ENCODE measurements at regions not wholly inside any gene's neighbourhood (a gene's known extent, or its start where the extent isn't known, plus 50 kb on each side); places are given as distances from the start of the nearest gene placed in this dataset.

DNA sequence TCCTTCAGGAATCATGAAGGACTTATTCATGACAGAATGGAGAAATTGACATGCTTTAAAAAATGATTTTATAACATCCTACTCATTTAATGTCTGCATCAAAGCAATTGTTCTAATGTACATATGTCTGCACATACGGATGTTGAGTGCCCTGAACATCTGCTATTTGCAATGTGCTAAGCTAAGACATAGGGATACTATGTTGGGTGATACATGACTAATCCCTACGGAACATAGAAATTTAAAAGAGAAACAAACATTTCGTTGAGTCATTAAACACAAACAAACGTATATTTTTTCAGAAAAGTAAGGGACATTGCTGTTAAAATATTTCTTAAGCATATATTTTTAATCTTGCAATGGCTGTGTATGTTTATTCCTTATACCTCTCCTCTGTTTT is 686.5 kb upstream of the ADAMTS16 start:
- Histone ChIP-seq H3K36me3 (ENCODE audit: control insufficient read depth in 2 of 3, insufficient read depth in 3 of 3, low read length in 3 of 3) (no peaks in the 10 kb centered on the region), H3K27me3 (ENCODE audit: control insufficient read depth, insufficient read depth, low read length) (no peaks in the 10 kb centered on the region), H3K4me3 (ENCODE audit: low read length in 3 of 3) (no peak overlapping the region), H3K9me3 (ENCODE audit: control insufficient read depth in 2 of 3, insufficient read depth in 1 of 3, low read length in 3 of 3) (no peaks in the 10 kb centered on the region), H3K9ac (ENCODE audit: low read length in 3 of 3) (no peak overlapping the region), H3K4me1 (ENCODE audit: control insufficient read depth in 2 of 3, insufficient read depth in 2 of 3, low read depth in 1 of 3, low read length in 3 of 3) (no peaks in the 10 kb centered on the region), H3K27ac (ENCODE audit: low read depth in 2 of 2, low read length in 2 of 2) (no peak overlapping the region)
- FAIRE-seq (no peak), DNase-seq (no peak)
- intact Hi-C loops (cut with DNase I): no loop called here
- TF ChIP-seq, protein P1, sequence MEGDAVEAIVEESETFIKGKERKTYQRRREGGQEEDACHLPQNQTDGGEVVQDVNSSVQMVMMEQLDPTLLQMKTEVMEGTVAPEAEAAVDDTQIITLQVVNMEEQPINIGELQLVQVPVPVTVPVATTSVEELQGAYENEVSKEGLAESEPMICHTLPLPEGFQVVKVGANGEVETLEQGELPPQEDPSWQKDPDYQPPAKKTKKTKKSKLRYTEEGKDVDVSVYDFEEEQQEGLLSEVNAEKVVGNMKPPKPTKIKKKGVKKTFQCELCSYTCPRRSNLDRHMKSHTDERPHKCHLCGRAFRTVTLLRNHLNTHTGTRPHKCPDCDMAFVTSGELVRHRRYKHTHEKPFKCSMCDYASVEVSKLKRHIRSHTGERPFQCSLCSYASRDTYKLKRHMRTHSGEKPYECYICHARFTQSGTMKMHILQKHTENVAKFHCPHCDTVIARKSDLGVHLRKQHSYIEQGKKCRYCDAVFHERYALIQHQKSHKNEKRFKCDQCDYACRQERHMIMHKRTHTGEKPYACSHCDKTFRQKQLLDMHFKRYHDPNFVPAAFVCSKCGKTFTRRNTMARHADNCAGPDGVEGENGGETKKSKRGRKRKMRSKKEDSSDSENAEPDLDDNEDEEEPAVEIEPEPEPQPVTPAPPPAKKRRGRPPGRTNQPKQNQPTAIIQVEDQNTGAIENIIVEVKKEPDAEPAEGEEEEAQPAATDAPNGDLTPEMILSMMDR (IDR thresholded peaks at IDR 0.05; ENCODE audit: borderline replicate concordance, extremely low read depth, insufficient read depth): no peak

DNA sequence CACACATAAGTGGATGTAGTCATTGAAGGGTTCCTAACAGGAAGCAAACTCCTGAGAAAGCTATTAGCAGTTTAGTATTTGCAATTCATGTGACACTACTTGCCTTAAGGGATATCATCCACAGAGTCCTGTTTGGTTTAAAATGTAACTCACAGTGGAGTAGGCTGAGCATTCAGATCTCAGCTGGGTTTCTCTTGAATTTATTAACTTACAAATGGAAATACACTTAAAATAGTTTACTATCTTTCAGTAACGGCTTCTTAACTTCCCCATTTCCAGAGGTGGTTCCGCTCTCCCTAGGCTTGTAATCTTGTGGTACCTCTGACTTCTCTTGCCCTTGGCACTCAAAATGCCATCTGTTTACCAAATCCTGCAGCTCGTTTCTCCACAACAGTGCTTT is 660.7 kb upstream of the ADAMTS16 start:
- intact Hi-C loops (cut with DNase I): no loop called here
- TF ChIP-seq, protein P1 (IDR thresholded peaks at IDR 0.05; ENCODE audit: borderline replicate concordance, extremely low read depth, insufficient read depth): no peak
- Histone ChIP-seq H3K9ac (ENCODE audit: low read length in 3 of 3) (no peak overlapping the region), H3K27me3 (ENCODE audit: control insufficient read depth, insufficient read depth, low read length) (peaks cover 5% of the 10 kb centered on the region), H3K27ac (ENCODE audit: low read depth in 2 of 2, low read length in 2 of 2) (no peak overlapping the region), H3K4me1 (ENCODE audit: control insufficient read depth in 2 of 3, insufficient read depth in 2 of 3, low read depth in 1 of 3, low read length in 3 of 3) (peaks cover 0 to 2% (median 0%) of the 10 kb centered on the region in 3 donors), H3K36me3 (ENCODE audit: control insufficient read depth in 2 of 3, insufficient read depth in 3 of 3, low read length in 3 of 3) (no peaks in the 10 kb centered on the region), H3K9me3 (ENCODE audit: control insufficient read depth in 2 of 3, insufficient read depth in 1 of 3, low read length in 3 of 3) (peaks cover 0 to 6% (median 0%) of the 10 kb centered on the region in 3 donors), H3K4me3 (ENCODE audit: low read length in 3 of 3) (no peak overlapping the region)
- FAIRE-seq (no peak), DNase-seq (peak in 2 of 5 donors; percentile 23)

DNA sequence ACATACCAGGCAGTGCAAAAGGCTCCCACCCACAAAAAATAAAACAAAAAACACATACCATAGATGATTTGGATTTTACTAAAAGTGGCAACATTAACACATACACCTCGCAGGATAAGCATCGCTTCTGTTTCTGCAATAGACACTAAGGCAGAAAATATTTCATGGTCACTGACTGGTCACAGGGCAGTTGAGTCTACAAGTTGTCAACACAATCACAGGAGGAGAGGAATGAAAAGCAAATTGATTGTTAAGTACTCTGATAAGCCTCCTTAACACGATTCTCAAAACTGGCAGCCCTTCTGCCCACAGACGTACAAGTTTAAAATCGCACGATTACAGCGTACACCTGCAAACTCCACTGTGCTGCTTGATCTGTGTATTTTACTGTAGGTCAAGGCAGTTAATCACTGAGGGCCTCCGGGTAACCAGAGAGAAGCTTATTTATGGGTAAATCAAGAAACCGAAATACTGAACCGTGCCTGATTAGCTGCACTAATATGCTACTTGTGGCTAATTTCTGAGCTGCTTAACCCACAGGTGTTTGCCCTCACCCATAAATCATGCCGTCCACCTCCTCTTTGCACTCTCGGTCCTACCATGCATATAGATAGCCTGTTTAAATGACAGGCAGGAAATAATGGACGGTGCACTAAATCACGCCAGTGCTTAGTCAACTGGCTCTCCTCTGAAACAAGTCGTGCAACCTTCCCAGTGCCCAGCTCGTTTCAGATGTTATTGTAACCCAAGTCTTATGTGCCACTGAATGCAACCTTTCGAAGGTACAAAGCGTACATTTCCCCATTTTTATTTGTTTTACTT is 659.4 kb upstream of the ADAMTS16 start:
- DNase-seq (peak; percentile 69 to 94 (median 89)), FAIRE-seq (no peak)
- Histone ChIP-seq H3K4me1 (ENCODE audit: control insufficient read depth in 2 of 3, insufficient read depth in 2 of 3, low read depth in 1 of 3, low read length in 3 of 3) (peaks cover 0 to 2% (median 0%) of the 10 kb centered on the region in 3 donors), H3K9ac (ENCODE audit: low read length in 3 of 3) (no peak overlapping the region), H3K27me3 (ENCODE audit: control insufficient read depth, insufficient read depth, low read length) (peaks cover 5% of the 10 kb centered on the region), H3K4me3 (ENCODE audit: low read length in 3 of 3) (no peak overlapping the region), H3K9me3 (ENCODE audit: control insufficient read depth in 2 of 3, insufficient read depth in 1 of 3, low read length in 3 of 3) (peaks cover 0 to 6% (median 0%) of the 10 kb centered on the region in 3 donors), H3K27ac (ENCODE audit: low read depth in 2 of 2, low read length in 2 of 2) (no peak overlapping the region), H3K36me3 (ENCODE audit: control insufficient read depth in 2 of 3, insufficient read depth in 3 of 3, low read length in 3 of 3) (no peaks in the 10 kb centered on the region)
- TF ChIP-seq, protein P1 (IDR thresholded peaks at IDR 0.05; ENCODE audit: borderline replicate concordance, extremely low read depth, insufficient read depth): no peak
- intact Hi-C loops (cut with DNase I): no loop called here

All from kidney (tissue), 13 donors.